ENCODE measurements at regions not wholly inside any gene's neighbourhood (a gene's known extent, or its start where the extent isn't known, plus 50 kb on each side); places are given as distances from the start of the nearest gene placed in this dataset.
"Not testable (repeated sequence)": the region's sequence is repeated elsewhere in the genome, so short reads cannot be mapped to it uniquely, and the experiment has no call there.

DNA sequence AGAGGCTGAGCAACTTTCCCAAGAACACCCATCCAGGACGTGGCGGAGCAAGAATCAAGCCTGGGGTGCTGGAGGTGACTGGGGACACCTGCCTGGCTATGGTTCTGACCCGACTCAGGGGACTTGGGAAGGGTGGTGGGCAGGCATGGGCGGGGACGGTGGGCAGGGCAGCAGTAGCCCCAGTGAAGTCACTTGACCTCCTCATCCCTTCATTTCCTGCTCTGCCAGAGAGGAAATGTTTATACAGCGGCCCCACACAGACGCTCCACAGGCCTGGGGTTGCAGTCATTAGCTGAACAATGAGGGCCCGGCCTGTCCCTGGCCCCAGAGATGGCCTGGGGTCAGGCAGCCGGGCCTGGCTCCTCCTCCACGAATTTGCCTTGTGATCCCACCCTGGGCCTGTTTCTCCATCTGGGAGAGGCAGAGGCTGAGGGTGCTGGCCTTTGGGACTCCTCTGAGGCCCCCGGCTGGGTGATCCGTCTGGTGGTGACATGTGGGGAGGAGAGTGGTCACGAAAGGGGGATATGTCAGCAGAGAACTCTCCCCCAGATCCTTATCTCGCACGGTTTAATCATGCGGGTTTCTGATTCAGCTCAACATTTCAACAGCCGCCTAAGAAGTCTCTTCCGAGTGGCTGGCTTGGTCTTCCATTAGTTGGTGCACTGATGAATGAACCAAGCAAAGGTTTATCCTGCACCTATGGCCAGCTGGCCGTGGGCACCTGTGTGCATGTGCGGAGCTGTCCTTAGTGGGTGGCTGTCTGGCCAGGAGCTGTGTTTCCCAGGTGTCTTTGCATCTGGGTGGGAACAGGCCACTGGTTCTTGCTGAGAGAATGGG, 175.9 kb downstream of the IRF8 start:
- no peak for DNase-seq (ENCODE audit: low spot score)

DNA sequence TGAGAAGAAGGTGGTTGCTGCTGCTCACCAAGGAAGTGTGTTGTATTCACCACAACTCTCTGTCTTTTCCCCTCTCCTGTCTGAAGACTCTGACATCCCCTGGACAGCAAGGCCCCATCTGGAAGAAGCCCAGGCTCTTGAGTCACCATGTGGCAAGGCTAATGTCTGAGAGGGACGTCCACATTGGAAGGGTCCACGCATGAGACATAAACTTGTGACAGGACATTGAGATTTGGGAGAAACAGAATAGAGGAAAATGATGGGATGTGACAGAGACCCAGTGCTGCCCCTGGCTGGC, 176.5 kb downstream of the IRF8 start:
- DNase-seq (ENCODE audit: low spot score) = no peak

DNA sequence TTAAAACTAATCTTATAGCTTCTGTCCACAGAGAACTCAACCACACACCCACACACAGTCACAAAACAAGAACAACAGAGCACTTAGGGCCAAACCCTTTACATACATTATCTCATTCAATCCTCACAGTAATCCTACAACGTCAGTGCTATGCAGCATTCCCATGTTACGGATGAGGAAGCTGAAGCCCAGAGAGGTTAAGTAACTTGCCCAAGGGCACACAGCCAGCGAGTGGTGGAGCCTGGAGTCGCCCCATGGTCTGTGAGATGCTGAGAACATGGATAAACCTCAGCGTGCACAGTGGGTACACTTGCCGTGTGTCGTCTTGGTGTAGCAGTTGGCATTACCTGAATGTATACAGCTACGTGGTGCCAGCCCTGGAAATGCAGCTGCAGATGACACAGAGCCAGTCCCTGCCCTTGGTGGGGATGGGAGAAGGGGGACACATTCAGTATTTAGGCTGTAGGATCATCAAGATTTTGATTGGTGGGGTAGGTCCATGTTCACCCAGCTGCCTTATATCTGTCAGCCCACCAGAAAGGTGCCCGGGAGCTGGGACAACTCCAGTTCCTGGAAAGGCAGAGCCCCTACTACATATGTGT, 177.0 kb downstream of the IRF8 start:
- no peak for DNase-seq (ENCODE audit: low spot score)

DNA sequence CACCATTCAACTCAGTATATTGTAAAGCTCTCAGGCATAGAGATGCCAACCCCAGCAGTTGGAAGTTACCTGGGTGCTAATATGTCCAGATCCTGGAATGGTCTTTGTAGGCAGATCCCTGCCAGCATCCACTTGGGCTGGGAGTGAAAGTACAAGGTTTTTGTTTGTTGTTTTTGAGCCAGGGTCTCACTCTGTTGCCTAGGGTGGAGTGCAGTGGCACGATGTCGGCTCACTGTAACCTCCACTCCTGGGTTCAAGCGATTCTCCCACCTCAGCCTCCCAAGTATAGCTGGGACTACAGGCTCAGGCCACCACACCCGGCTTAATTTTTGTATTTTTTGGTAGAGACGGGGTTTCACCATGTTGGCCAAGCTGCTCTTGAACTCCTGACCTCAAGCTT, 177.6 kb downstream of the IRF8 start:
- no peak for DNase-seq (ENCODE audit: low spot score)

DNA sequence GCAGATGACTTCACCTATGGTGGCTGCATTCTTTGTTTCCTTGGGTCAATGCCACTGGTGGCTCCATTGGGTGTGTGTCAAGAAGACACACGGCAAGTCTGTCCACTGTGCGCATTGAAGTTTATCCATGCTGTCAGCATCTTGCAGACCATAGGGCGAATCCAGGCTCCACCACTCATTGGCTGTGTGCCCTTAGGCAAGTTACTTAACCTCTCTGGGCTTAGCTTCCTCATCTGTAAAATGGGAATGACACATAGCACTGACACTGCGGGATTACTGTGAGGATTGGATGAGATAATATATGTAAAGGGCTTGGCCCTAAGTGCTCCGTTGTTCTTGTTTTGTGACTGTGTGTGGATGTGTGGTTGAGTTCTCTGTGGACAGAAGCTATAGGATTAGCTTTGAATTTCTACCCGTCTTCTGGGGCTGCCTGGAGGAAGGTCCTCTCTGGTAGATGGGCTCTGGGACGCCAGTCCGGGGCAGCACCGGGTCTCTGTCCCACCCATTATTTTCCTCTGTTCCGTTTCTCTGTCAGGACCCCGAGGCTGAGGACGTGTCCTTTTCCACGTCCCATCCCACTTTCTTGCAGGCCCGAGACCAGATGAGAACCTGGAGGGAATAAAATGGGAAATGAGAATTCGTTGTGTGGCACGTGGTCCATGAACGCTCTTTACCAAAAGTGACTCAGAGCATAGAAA, 178.4 kb downstream of the IRF8 start:
- DNase-seq (ENCODE audit: low spot score) = no peak

DNA sequence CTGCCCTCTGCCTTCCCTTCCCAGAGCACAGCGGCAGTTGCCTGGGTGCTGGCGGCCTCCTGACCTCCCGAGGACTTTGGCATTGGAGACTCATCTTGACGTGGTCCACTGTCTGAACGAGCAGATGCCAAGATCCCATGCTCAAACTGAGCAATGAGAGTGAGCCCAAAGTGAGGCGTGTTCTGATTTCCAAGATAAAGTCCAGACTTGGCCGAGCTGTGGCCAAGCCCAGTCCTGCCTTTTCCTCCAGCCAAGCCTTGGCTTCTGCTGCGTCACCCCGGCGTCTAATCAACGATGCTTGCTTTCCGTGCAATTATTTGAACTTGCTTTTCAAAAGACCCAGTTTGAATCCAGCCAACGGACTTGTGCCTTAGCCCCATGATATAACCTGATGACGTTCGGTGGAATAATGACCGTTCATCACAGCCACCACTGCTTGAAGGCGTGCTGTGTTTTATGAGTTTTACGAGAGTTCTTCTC, 179.2 kb downstream of the IRF8 start:
- DNase-seq (ENCODE audit: low spot score) = peak; percentile 45

DNA sequence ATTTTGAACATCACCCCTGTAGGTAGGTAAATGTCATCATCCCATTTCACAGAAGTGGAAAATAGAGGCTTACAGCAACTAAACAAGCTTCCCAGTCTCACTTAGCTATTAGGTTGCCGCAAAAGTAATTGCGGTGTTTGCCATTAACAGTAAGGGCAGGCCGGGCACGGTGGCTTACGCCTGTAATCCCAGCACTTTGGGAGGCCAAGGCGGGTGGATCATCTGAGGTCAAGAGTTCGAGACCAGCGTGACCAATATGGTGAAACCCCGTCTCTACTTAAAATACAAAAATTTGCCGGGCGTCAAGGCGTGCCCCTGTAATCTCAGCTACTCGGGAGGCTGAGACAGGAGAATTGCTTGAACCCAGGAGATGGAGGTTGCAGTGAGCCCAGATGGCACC, 179.7 kb downstream of the IRF8 start:
- not testable (repeated sequence) for DNase-seq (ENCODE audit: low spot score)

DNA sequence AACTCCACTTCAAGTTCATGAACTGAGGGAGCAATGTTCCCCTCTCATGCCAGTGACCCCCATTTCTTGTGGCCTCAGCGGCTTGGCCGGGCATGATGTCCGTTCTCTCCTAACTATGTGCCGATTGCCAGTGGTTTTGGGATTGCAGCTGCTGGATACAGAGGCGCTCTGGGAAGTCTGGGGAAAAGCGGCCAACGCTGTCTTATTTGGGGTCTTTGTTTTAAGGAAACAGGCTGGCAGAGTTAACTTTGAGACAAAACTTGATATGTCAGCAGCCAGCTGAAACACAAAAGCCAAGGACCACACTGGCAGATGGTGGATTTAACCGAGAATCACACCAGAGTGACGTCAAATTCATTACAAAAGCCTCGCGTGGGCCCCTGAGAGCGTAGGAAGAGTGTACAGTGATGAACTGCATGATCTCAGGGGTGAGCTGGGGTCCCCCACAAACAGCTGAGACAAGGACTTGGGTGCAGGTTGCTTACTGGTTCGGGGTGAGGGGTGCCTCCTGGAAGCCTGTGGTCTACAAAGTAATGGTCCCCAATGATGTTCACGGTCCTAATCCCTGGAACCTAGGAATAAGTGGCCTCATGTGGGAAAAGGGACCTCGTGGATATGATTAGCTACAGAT, 180.4 kb downstream of the IRF8 start:
- DNase-seq (ENCODE audit: low spot score) = no peak

DNA sequence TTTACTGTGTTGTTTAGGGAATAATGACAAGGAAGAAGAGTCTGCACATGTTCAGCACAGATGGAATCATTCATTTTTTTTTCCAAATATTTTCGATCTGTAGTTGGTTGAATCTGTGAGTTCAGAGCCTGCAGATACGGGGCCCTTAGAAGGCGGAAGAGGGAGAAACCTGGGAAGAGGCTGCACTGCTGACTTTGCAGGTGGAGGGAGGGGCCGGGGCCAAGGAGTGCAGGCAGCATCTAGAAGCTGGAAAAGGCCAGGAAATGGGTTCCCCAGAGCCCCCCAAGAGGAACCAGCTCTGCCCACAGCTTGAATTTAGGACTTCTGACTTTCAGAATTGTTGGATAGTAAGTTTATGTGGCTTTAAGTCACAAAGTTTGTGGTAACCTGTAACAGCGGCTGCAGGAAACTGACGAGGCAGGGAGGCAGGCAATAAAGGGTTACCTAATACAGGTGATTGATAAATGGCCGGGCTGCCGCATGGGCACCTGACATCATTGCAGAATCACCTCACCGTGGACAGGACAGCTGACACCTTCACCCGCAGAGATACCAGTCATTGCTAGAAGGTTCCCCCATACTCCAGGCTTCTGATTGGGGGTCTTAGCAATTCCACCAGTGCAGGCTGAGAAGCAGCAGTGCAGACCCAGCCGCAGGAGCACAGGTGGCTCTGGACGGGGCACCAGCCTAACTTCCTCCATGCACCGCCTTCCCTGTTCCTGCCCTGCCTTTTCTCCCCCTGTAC, 181.3 kb downstream of the IRF8 start:
- no peak for DNase-seq (ENCODE audit: low spot score)

DNA sequence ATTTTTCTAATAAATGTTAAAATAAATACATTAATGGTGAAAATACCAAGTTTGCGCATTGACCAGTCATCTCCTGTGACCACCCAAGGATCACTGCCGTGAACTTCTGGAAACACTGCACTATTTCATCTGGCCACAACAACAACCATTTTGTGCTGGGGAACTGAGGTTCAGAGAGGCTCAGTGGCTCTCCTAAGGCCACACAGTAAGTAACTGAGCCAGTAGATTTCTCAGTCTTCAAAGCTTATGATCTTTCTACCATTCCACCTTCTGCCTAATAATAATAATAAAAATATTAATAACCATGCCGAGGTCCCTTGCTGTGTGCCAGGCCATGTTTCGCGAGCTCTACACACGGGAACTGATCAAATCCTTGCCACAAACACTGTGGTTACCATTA, 182.0 kb downstream of the IRF8 start:
- no peak for DNase-seq (ENCODE audit: low spot score)

DNA sequence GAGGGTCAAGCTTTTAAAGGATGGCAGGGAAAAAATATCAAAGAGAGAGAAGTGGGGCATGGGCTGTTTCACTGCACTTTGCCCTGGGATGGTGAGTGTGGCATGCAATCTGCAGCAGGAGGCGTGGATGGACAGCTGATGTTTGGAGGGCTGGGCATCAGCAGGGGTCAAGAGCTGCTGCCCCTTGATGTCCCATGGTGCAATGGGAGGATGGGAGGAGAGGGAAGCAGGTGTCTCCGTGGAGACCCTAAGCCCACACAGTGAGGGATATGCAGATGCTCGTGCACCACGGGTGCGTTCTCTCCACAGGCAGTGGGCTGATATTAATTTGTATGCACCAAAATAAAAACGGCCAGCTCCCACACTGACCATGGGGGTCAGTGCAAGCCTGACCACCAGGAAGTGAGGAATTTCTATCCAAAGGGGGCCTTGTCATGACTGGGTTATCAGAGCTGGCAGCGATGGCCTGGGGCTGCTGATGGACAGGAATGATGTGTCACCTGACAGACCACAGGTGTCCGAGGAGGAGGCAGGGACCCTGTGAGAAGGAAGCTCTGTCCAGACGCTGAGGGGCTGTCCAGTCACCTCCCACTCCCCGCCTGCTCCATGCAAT, 183.6 kb downstream of the IRF8 start:
- DNase-seq (ENCODE audit: low spot score) = no peak

DNA sequence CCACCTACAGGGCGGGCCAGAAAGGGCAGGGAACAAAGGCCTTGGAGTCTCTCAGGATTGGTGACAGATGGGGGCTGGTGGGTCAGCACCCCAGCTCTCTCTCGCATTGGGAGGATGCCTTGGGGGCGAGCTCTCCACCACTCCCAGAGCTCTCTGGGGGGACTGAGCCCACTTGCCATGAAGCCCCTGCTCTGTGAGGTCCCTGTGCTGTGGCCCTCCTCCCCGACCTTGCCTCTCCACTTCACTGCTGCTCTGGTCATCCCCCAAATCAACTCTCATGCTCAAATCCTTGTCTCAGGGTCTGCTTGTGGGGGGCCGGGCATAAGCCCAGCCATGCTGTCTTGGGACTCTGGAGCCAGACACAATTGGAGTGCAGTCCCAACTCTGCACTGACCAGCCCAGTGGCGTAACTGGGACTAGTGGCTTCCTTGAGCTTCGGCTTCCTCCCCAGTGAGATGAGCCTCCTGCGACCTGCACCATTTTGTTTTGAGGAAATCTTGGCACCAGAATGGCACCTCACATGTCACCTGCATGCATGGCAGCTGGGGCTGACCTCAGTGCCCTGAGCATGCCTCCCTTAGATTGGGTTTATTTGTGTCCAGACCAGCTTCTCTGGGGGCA, 184.5 kb downstream of the IRF8 start:
- DNase-seq (ENCODE audit: low spot score) = no peak

DNA sequence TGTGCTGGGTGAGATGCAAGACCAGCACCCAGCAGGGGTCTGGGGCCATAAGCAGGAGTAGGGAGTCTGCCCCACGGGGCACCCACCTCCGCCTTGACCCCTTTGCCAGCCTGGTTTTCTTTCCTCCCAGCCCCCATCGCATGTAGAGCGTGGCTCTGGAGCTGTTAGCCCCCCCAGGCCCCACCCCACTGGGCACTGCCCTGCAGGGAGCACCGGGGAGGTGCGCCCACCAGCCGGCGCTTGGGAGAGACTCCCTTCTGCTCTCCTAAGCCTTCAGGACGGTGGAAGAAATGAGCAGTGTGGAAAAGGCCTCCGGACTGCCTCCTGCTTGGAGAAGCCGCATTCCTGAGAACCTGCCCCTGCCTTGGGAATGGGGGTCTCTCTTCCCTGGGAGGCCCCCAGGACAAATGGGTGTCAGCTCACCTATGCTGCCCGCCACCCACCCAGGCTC, 186.2 kb downstream of the IRF8 start:
- DNase-seq (ENCODE audit: low spot score) = no peak

DNA sequence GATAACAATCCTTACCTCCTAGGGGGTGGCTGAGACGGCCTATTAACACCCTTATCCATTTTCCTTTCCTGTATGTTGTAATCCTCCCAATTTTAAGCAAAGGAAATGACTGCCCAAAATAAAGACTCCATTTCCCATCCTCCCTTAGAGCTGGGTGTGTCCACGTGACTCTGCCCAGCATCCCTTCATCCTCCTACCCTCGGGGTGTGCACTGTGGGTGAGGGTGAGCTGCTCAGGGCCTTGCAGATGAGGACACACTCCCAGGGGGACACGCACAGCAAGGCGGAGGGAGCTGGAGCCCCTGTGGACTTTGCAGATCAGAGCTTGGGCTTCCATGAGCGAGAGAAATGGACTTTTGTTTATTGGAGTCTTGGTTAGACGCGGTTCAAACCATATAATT, 186.8 kb downstream of the IRF8 start:
- DNase-seq (ENCODE audit: low spot score) = no peak

DNA sequence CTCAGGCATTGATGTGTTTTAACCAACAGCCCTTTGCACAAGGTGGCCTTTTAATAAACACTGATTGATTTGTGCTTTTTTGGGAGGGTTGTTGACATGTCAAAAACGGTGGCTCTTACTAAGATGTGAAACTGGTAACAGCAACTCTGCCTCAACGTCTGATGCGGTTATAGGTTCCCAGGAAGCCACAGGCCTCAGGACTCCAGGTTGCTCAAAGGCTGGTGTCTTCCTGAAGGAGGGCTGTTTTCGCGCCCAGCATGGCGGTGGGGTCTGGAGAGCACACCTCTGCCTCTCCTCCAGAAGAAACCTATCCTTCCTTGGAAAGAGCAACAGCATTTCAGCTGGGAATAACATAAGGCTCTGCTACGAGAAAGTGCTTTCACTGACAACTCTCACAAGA, 187.5 kb downstream of the IRF8 start:
- no peak for DNase-seq (ENCODE audit: low spot score)

DNA sequence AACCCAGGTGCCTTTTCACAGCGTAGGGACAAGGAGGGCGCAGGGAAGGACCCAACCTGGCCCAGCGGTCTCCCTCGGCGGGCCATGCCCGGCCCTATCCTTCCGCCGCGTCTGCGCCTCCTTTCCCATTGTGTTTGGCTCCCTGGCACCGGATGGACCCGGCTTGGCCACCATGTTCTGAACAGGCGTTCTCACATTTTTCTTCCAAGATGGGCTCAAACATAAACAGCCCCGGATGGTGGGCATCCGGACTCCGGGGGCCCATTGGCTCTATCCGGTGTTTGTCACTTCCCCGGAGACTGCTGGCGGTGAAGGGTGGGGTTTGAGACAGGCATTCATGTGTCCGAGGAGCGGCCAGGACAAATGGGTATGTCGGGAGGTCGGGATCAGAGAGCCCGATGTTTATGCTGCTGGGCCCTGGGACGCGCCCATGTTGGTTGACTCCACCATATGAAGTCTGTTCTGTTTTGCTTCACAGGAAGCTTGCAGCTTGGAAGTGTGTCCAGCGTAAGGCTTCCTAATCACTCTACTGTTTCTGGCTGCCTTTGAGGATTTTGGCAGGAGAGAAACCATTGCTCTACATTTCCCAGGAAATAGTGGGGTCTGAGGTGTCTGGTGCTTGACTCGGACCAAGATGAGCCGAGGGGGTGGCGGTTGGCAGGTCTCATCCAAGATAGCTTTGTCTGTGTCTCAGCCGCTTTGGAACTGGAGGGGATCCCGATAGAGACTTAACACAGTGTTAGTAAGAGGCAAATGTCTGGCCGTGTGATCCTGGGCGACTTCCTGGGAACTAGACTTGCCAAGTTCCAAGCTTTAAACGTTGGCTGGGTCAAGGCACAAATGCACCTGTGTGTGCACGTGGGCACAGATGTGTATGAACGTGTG, 188.3 kb downstream of the IRF8 start:
- DNase-seq (ENCODE audit: low spot score) = no peak

DNA sequence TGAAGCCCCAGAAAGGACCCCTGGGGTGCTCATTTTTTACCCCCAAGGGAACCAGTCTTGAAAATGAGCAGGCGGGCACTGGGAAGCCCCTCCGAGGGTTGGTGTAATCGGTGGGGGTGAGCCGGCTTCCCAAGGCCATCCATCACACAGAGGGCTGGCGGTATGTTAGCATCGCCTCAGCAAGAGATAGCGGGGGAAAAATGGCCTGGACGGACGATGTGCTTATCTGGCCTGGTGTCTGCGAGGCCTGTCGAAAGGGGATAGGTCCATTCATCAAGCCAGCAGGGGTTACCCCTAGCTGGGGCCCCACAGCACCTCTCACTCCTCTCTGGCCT, 188.9 kb downstream of the IRF8 start:
- no peak for DNase-seq (ENCODE audit: low spot score)

DNA sequence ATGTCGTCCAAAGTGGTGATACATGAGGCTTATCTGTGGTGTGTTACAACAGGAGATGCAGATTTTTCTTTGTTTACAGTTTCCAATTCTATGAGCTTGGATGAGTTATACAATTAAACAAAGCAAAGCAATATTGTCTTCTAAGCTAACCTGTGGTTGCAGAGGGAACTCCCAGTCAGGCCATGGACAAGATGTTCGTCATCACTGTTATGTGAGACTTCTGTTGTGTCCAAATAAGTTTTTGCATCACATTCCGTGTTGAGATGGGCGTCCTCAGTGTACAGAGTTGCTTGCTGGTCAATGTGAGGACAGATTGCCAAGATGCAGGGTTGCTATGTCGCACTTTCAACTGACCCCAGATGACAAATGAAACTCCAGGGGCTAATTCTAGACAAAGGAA, 189.3 kb downstream of the IRF8 start:
- DNase-seq (ENCODE audit: low spot score) = no peak

DNA sequence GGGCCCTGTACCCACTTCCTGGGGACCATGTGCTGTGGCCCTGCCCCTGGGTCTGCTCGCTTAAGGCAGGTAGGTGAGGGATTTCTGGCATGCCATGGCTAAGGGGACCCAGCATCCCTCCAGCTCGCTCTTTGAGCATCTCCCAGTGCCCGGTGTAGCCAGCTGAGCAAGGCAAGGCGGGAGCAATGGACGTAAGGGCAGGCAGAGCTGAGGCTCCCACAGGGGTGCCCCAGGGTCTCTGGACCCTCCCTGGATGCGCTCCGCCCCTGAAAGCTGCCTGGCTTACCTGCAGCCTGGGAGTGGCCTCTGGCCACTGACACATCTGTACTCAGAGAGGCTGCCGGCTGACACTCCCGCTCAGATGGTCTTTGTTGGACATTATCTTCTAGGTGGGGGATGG, 189.9 kb downstream of the IRF8 start:
- no peak for DNase-seq (ENCODE audit: low spot score)

DNA sequence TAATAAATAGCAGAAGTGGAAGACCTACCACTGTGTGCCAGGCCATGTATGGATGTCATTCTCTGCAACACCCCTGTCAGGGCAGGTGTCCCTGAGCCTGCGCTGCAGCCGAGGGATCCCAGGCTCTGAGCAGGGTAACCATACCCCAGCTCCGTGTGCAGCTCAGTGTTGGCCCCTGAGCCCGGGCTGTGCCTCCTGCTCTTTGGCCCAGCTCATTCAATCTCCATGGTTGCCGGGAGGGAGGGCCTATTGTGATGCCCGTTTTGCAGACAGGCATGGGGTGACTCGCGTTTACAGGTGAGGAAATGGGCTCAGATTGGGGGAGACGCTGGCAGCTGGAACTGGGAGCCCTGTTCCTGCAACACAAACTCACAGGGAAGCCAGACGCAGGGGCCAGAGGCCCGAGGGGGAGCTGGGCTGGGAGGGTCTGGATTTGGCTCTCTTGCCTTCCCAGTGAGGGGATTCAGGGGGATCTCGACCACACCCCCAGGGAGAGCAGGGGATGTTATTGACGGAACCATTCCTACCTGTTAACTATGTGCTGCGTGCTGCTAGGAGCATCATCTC, 190.5 kb downstream of the IRF8 start:
- DNase-seq (ENCODE audit: low spot score) = no peak
